Muscle layer of duodenum (tissue), 2 donors: ENCODE measurements at regions not wholly inside any gene's neighbourhood (a gene's known extent, or its start where the extent isn't known, plus 50 kb on each side); places are given as distances from the start of the nearest gene placed in this dataset.
A peak's percentile ranks its signal among the peaks of the same experiment; 100 is the strongest.

Experiments used
- H3K27ac ChIP-seq: one replicate; pipeline ENCODE4 v1.7.0; 2013; ENCODE audit warnings: mild to moderate bottlenecking, low read length
- H3K27me3 ChIP-seq: one replicate; pipeline ENCODE4 v1.7.0; 2013; ENCODE audit warnings: low read depth, mild to moderate bottlenecking, control low read depth, low read length
- H3K36me3 ChIP-seq, 2 donors: one replicate each; pipeline ENCODE4 v1.7.0; 2013; ENCODE audit warnings: low read length in 2 of 2, control low read depth in 1 of 2, mild to moderate bottlenecking in 1 of 2; ENCODE audit not compliant: insufficient read depth in 2 of 2, control insufficient read depth in 1 of 2
- H3K4me1 ChIP-seq, 2 donors: one replicate each; pipeline ENCODE4 v1.7.0; 2013; ENCODE audit warnings: low read length in 2 of 2, mild to moderate bottlenecking in 2 of 2, control low read depth in 1 of 2, moderate library complexity in 1 of 2; ENCODE audit not compliant: insufficient read depth in 2 of 2, control insufficient read depth in 1 of 2
- H3K4me3 ChIP-seq, 2 donors: one replicate each; pipeline ENCODE4 v1.7.0; 2013; ENCODE audit warnings: low read length in 2 of 2, low read depth in 1 of 2, mild to moderate bottlenecking in 1 of 2
- H3K9me3 ChIP-seq, 2 donors: one replicate each; pipeline ENCODE4 v1.7.0; 2013; ENCODE audit warnings: low read length in 2 of 2, control low read depth in 1 of 2, mild to moderate bottlenecking in 1 of 2; ENCODE audit not compliant: control insufficient read depth in 1 of 2
- donor health status: healthy.

- no peaks in the 10 kb centered on the region for H3K36me3 ChIP-seq
- H3K9me3 ChIP-seq = no peaks in the 10 kb centered on the region
- H3K27me3 ChIP-seq = no peaks in the 10 kb centered on the region
- H3K27ac ChIP-seq = no peak overlapping the region
- H3K4me3 ChIP-seq = no peak overlapping the region
- no peaks in the 10 kb centered on the region for H3K4me1 ChIP-seq
Measured at GRCh38 chr3:83514130-83514914, 1444.5 kb upstream of the CADM2 start.

DNA sequence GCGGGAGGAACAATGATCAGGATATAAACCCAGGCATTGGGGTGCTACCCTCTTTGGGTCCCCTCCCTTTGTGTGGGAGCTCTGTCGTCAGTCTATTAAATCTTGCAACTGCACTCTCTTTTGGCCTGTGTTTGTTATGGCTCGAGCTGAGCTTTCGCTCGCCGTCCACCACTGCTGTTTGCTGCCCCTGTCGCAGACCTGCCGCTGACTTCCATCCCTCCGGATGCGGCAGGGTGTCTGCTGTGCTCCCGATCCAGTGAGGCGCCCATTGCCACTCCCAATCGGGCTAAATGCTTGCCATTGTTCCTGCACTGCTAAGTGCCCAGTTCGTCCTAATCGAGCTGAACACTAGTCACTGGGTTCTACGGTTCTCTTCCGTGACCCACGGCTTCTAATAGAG, 1443.7 kb upstream of the CADM2 start:
- no peak overlapping the region for H3K27ac ChIP-seq
- H3K4me3 ChIP-seq = no peak overlapping the region
- no peaks in the 10 kb centered on the region for H3K9me3 ChIP-seq
- no peaks in the 10 kb centered on the region for H3K36me3 ChIP-seq
- H3K27me3 ChIP-seq = no peaks in the 10 kb centered on the region
- H3K4me1 ChIP-seq = no peaks in the 10 kb centered on the region

DNA sequence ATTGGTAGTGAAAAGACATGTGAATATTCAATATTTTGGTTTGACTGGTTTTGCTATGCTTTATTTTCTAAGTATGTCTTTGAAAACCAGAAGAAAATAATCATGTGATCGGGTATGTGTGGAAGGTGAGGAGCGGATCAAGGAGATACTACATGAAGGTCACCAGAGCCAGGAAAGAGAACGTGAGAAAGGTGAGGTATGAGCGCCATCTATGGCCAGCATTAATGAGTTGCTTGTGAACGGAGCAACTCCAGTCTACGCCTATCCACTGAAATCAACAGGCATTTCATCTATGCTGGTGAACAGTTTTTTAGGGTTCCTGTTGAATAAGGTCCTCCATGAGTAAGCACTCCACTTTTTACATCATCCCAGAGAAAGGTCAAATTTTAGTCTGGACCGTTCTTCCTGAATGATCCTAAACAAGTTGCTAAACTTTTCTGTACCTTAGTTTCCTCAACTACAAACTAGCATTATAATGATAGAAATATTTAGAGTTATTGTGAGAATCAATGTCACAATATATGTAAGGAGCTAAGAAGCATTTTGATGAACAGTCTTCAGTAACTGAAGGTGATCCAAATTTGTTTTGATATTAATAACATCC, 1435.2 kb upstream of the CADM2 start:
- Histone ChIP-seq H3K36me3 (no peaks in the 10 kb centered on the region), H3K27ac (no peak overlapping the region), H3K4me3 (no peak overlapping the region), H3K4me1 (no peaks in the 10 kb centered on the region), H3K27me3 (no peaks in the 10 kb centered on the region), H3K9me3 (no peaks in the 10 kb centered on the region)

- H3K4me3 ChIP-seq = no peak overlapping the region
Measured at GRCh38 chr3:83524901-83525300, 1433.9 kb upstream of the CADM2 start.

DNA sequence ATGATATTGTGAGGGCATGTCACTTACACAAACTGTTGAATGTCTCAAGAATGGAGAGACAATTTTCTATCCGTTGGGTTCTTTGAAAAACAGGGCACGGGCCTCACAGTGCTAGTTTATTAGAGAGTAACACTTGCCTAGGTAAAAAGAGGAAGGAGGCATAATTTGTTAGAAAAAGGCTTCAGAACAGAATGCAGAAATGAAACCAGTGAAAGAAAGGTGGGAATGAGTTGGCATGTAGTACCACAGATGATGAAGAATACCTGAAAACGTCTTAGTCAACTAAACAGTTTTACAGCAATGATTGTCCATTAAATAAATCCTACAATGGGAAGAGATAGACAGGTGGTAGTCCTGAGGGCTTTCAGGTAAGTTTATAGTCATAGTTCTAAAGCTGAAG, 1399.7 kb upstream of the CADM2 start:
- Histone ChIP-seq H3K4me3 (no peak overlapping the region), H3K4me1 (no peaks in the 10 kb centered on the region), H3K27me3 (no peaks in the 10 kb centered on the region), H3K9me3 (peaks cover 0 to 4% of the 10 kb centered on the region in 2 donors), H3K27ac (no peak overlapping the region), H3K36me3 (no peaks in the 10 kb centered on the region)

More at GRCh38 chr3:83524901-83525300, 1433.9 kb upstream of the CADM2 start:
- Histone ChIP-seq H3K27ac (no peak overlapping the region), H3K27me3 (no peaks in the 10 kb centered on the region), H3K36me3 (no peaks in the 10 kb centered on the region), H3K4me1 (no peaks in the 10 kb centered on the region), H3K9me3 (no peaks in the 10 kb centered on the region)

DNA sequence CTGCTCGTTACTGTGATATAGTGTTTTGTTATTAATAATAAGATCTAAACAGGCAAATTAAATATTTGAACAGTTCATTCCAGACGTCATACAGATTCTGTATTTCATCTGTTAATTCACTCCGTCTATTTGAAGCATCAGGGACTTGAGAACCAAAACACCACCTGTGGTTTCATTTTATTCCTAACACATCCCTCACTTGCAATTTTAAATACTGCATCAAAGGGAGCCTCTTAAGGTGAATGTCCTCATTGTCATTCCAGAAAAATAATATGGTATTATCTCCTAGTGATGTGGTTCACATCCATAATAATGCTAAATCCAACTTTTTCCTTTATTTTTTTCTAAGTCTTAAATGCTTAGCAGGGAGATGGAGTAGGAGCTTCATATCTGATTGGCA, 1390.9 kb upstream of the CADM2 start:
- Histone ChIP-seq H3K27me3 (no peaks in the 10 kb centered on the region), H3K36me3 (no peaks in the 10 kb centered on the region), H3K27ac (no peak overlapping the region), H3K4me3 (peak overlapping the region in 1 of 2 donors; percentile 34), H3K4me1 (peaks cover 0 to 7% of the 10 kb centered on the region in 2 donors), H3K9me3 (no peaks in the 10 kb centered on the region)

DNA sequence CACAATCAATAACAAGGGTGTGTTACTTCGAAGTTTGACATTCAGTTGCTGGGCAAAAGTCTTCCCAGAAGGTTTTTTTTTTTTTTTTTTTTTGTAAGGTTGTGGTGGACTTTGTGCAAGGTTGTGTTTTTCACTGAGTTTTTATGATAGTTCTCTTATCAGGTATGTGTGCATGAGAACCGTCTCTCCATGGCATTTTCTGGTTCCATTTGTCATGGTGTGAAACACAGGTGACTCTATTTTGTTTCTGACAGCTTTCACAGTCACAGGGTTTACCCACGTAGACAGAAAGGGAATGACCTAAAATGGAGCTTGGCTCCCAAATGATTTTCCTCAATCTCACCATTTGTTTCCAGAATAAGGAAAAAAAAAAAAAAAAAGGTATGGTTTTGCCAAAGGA, 1377.2 kb upstream of the CADM2 start:
- Histone ChIP-seq H3K4me1 (no peaks in the 10 kb centered on the region), H3K4me3 (no peak overlapping the region), H3K27me3 (no peaks in the 10 kb centered on the region), H3K27ac (no peak overlapping the region), H3K36me3 (no peaks in the 10 kb centered on the region), H3K9me3 (no peaks in the 10 kb centered on the region)

DNA sequence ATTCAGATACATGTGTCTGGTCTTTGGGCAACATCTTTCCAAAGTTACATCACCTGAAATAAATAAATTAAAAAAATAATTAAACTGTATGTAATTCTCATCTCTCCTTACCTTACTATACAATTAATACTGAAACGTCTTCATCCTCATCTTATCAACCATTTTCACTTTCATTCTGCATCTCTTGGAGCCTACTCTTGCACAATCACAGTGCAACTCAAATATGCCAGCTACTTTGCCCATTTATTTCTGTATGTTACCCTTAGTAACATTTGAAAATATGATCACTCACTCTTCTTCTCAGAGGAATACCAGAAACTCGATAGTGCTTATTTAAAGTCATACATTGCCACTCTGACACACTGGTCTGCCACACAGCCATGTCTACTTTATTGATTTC, 1357.1 kb upstream of the CADM2 start:
- Histone ChIP-seq H3K27ac (no peak overlapping the region), H3K27me3 (no peaks in the 10 kb centered on the region), H3K36me3 (no peaks in the 10 kb centered on the region), H3K9me3 (no peaks in the 10 kb centered on the region), H3K4me1 (no peaks in the 10 kb centered on the region), H3K4me3 (no peak overlapping the region)

DNA sequence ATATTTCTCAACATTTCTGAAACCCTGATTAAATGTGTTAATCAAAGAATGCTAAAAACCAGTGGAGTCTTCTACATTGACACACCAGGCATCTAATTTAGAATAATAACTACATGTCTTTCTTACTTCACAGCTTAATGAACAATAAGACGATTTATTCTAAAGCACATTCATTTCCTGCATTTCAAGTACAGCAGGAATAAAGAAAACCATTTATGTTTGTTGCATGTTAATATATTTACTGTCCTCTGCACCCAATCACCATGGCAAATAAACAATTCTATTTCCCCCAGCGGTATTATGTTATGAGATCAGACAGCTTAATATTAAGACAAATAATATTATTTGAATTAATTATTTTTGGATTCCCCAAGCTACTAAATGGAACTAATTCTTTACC, 1336.3 kb upstream of the CADM2 start:
- Histone ChIP-seq H3K27me3 (no peaks in the 10 kb centered on the region), H3K4me3 (no peak overlapping the region), H3K27ac (no peak overlapping the region), H3K36me3 (no peaks in the 10 kb centered on the region), H3K9me3 (no peaks in the 10 kb centered on the region), H3K4me1 (no peaks in the 10 kb centered on the region)

DNA sequence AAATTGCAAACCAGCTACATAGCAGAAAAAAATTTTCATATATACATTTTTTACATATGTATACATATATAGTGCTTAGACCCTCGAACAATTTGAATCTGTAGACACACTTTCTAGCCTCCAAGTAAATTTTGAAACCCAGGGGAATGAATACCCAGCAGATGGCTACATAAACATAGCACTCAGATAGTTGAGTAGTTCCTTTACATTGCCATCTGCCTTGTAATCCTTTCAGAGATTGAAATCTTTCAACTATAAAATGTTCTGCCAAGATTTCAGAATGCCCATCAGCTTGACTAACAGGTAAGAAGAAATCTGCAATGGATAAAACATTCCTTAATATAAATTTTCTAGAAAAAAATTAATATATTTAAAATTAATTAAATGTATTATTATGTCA, 1333.5 kb upstream of the CADM2 start:
- H3K27me3 ChIP-seq = no peaks in the 10 kb centered on the region
- H3K9me3 ChIP-seq = no peaks in the 10 kb centered on the region
- H3K27ac ChIP-seq = no peak overlapping the region
- no peaks in the 10 kb centered on the region for H3K36me3 ChIP-seq
- no peak overlapping the region for H3K4me3 ChIP-seq
- no peaks in the 10 kb centered on the region for H3K4me1 ChIP-seq

GRCh38 chr3:83628471-83628870, 1330.3 kb upstream of the CADM2 start:
- H3K4me3 ChIP-seq = no peak overlapping the region
- no peaks in the 10 kb centered on the region for H3K9me3 ChIP-seq
- no peak overlapping the region for H3K27ac ChIP-seq
- H3K27me3 ChIP-seq = no peaks in the 10 kb centered on the region
- no peaks in the 10 kb centered on the region for H3K4me1 ChIP-seq
- no peaks in the 10 kb centered on the region for H3K36me3 ChIP-seq

DNA sequence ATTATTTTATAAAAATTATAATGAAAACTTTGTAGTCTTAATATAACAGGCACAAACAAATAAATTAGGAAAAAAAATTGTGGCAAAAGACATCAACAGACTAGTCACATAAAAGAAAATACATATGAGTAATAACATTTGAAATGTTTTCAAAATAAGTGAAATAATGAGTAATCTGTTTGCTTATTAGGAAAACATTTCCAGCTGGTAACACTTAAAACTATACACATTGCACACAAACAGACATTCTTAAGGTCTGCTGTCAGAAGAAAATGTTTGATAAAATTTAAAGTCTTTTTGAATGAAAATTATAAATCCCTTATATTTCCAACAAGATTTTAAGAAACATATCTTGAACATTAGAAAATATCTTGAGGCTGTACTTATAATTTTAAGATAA, 1326.3 kb upstream of the CADM2 start:
- Histone ChIP-seq H3K27ac (no peak overlapping the region), H3K27me3 (no peaks in the 10 kb centered on the region), H3K4me1 (no peaks in the 10 kb centered on the region), H3K4me3 (no peak overlapping the region), H3K36me3 (no peaks in the 10 kb centered on the region), H3K9me3 (no peaks in the 10 kb centered on the region)
